ENCODE measurements at regions not wholly inside any gene's neighbourhood (a gene's known extent, or its start where the extent isn't known, plus 50 kb on each side); places are given as distances from the start of the nearest gene placed in this dataset.

- no peak overlapping the region for H3K27ac ChIP-seq (replicated peaks)
- no peak overlapping the region for H3K4me3 ChIP-seq (replicated peaks; ENCODE audit: insufficient read depth, low read length)
- no peak for TF ChIP-seq REST (IDR thresholded peaks at IDR 0.05; ENCODE audit: insufficient replicate concordance, low read depth)
- no peak for TF ChIP-seq CTCF (IDR thresholded peaks at IDR 0.05; ENCODE audit: insufficient read depth, low read length)
- no peak for TF ChIP-seq SPI1 (IDR thresholded peaks at IDR 0.05; ENCODE audit: borderline replicate concordance, low read depth)
- no peak for TF ChIP-seq GABPA (IDR thresholded peaks at IDR 0.05; ENCODE audit: low read depth)
- TF ChIP-seq POLR2AphosphoS5 (IDR thresholded peaks at IDR 0.05; ENCODE audit: low read depth): no peak
- no peak for DNase-seq (ENCODE audit: low read depth in 1 of 2, low spot score in 1 of 2)
- no peaks in the 10 kb centered on the region for H3K27me3 ChIP-seq (ENCODE audit: insufficient read depth, poor library complexity, severe bottlenecking)
Observed at GRCh38 chr12:108021949-108022522, 107.1 kb upstream of the WSCD2 start.

GRCh38 chr12:108029051-108029835 lies 99.8 kb upstream of the WSCD2 start:
- DNase-seq (ENCODE audit: low read depth in 1 of 2, low spot score in 1 of 2): no peak
- TF ChIP-seq SPI1 (IDR thresholded peaks at IDR 0.05; ENCODE audit: borderline replicate concordance, low read depth) (no peak), REST (IDR thresholded peaks at IDR 0.05; ENCODE audit: insufficient replicate concordance, low read depth) (no peak), GABPA (IDR thresholded peaks at IDR 0.05; ENCODE audit: low read depth) (no peak), CTCF (IDR thresholded peaks at IDR 0.05; ENCODE audit: insufficient read depth, low read length) (no peak), POLR2AphosphoS5 (IDR thresholded peaks at IDR 0.05; ENCODE audit: low read depth) (no peak)
- no peak overlapping the region for H3K27ac ChIP-seq (replicated peaks)
- no peak overlapping the region for H3K4me3 ChIP-seq (replicated peaks; ENCODE audit: insufficient read depth, low read length)
- H3K27me3 ChIP-seq (ENCODE audit: insufficient read depth, poor library complexity, severe bottlenecking): no peaks in the 10 kb centered on the region

GRCh38 chr12:108033090-108033489 lies 96.0 kb upstream of the WSCD2 start:
- Histone ChIP-seq H3K27me3 (ENCODE audit: insufficient read depth, poor library complexity, severe bottlenecking) (no peaks in the 10 kb centered on the region), H3K4me3 (replicated peaks; ENCODE audit: insufficient read depth, low read length) (no peak overlapping the region), H3K27ac (replicated peaks) (no peak overlapping the region)
- TF ChIP-seq REST (IDR thresholded peaks at IDR 0.05; ENCODE audit: insufficient replicate concordance, low read depth): no peak
- no peak for TF ChIP-seq GABPA (IDR thresholded peaks at IDR 0.05; ENCODE audit: low read depth)
- no peak for TF ChIP-seq CTCF (IDR thresholded peaks at IDR 0.05; ENCODE audit: insufficient read depth, low read length)
- TF ChIP-seq POLR2AphosphoS5 (IDR thresholded peaks at IDR 0.05; ENCODE audit: low read depth): no peak
- no peak for TF ChIP-seq SPI1 (IDR thresholded peaks at IDR 0.05; ENCODE audit: borderline replicate concordance, low read depth)
- no peak for DNase-seq (ENCODE audit: low read depth in 1 of 2, low spot score in 1 of 2)
